K562 (cell line): ENCODE measurements at regions not wholly inside any gene's neighbourhood (a gene's known extent, or its start where the extent isn't known, plus 50 kb on each side); places are given as distances from the start of the nearest gene placed in this dataset.

Experiments
- ATAC-seq: fragments of 200-7000 bp; cut with Tn5 transposase; 3 replicates; pipeline ENCODE4 v1.9.1; 2020; ENCODE audit warnings: moderate library complexity
- BruUV-seq: library from RNA; stranded (reverse); fragments of 400-500 nt; replicated peaks from 2 replicates; lab custom pipeline; 2021; lab: Mats Ljungman, UMichigan
- CTCF ChIA-PET: fragments of 300-600 bp; formaldehyde crosslinking; extraction: SDS; loops from one replicate; lab custom pipeline; 2021; ENCODE audit warnings: low intra/inter-chr PET ratio; lab: Yijun Ruan, JAX
- POLR2A ChIA-PET: fragments of 300-600, 350-650 bp; sonication (Branson Sonifier 250); formaldehyde crosslinking; extraction: SDS; loops from one replicate; lab custom pipeline; 2021; ENCODE audit warnings: antibody characterized with exemption, inconsistent platforms; lab: Yijun Ruan, JAX
- DNase-seq, 4 experiments: peaks; one replicate each; pipeline versions ENCODE4 v3.0.0 to v3.0.0-alpha.2; 2011 to 2018; ENCODE audit warnings: low spot score in 3 of 4, mixed read lengths in 3 of 4; ENCODE audit errors: extremely low read depth in 1 of 4
- FAIRE-seq: peaks from 2 replicates; lab custom pipeline; 2011; peaks lifted over from hg19 to GRCh38; lab: Jason Lieb, UNC
- H2AFZ ChIP-seq: 2 replicates; pipeline ENCODE4 v1.6.0; 2011; ENCODE audit warnings: low read depth, low read length, control low read depth, inconsistent platforms
- H3K27ac ChIP-seq: fragments of 200-600 bp; 3 replicates; pipeline ENCODE4 v1.8.0; 2011; ENCODE audit warnings: low read depth, mild to moderate bottlenecking, control low read depth, inconsistent platforms, low read length, moderate library complexity, mixed read lengths; ENCODE audit errors: extremely low read depth
- H3K27me3 ChIP-seq, 2 experiments: fragments of 300-600 bp in 1 of 2; 2 replicates in 1 of 2; 3 replicates in 1 of 2; pipeline versions ENCODE4 v1.6.0 to v1.8.0; 2011; ENCODE audit warnings: inconsistent platforms in 2 of 2, low read length in 2 of 2, mild to moderate bottlenecking in 1 of 2, mixed read lengths in 1 of 2, moderate library complexity in 1 of 2; ENCODE audit not compliant: control insufficient read depth in 2 of 2, insufficient read depth in 2 of 2
- H3K36me3 ChIP-seq: fragments of 300-600 bp; 3 replicates; pipeline ENCODE4 v1.8.0; 2011; ENCODE audit warnings: mild to moderate bottlenecking, low read length, inconsistent platforms; ENCODE audit not compliant: control insufficient read depth, insufficient read depth
- H3K4me1 ChIP-seq, 2 experiments: fragments of 200-600 bp in 1 of 2; replicated peaks in 1 of 2; 2 replicates in 1 of 2; 3 replicates in 1 of 2; pipeline versions ENCODE4 v1.5.1 to v1.8.0; 2011; ENCODE audit warnings: inconsistent platforms in 2 of 2, low read length in 2 of 2, mild to moderate bottlenecking in 1 of 2, mixed read lengths in 1 of 2, moderate library complexity in 1 of 2; ENCODE audit not compliant: control insufficient read depth in 2 of 2, insufficient read depth in 2 of 2
- H3K4me2 ChIP-seq: 2 replicates; pipeline ENCODE4 v1.6.1; 2011; ENCODE audit warnings: low read length, control low read depth, inconsistent platforms, mixed read lengths; ENCODE audit not compliant: insufficient read depth
- H3K4me3 ChIP-seq: fragments of 200-600 bp; sonication (generic), shearing (Covaris generic); 2 replicates; pipeline ENCODE4 v1.5.1; 2016; ENCODE audit warnings: control low read depth, inconsistent platforms
- H3K79me2 ChIP-seq: fragments of 200-600 bp; 3 replicates; pipeline ENCODE4 v1.8.0; 2011; ENCODE audit warnings: low read length, inconsistent platforms; ENCODE audit not compliant: control insufficient read depth, insufficient read depth
- H3K9ac ChIP-seq, 2 experiments: 2 replicates each; pipeline versions ENCODE4 v1.6.0 to v1.6.1; 2011; ENCODE audit warnings: low read depth in 2 of 2, low read length in 2 of 2, control low read depth in 1 of 2, inconsistent platforms in 1 of 2, mild to moderate bottlenecking in 1 of 2, mixed read lengths in 1 of 2; ENCODE audit not compliant: insufficient read depth in 1 of 2
- H3K9me1 ChIP-seq: one replicate; pipeline ENCODE4 v1.6.0; 2011; ENCODE audit warnings: inconsistent platforms, mild to moderate bottlenecking, low read length, moderate library complexity; ENCODE audit not compliant: control insufficient read depth, insufficient read depth
- H3K9me3 ChIP-seq: replicated peaks from 2 replicates; pipeline ENCODE4 v1.5.1; 2011; ENCODE audit warnings: low read depth, low read length, inconsistent platforms; ENCODE audit not compliant: control insufficient read depth, insufficient read depth
- H4K20me1 ChIP-seq: replicated peaks from 2 replicates; pipeline ENCODE4 v1.6.1; 2011; ENCODE audit warnings: low read length, inconsistent platforms, mixed read lengths; ENCODE audit not compliant: control insufficient read depth, insufficient read depth
- BRF1 ChIP-seq: IDR thresholded peaks from 3 replicates; pipeline ENCODE4 v1.6.1; 2011; ENCODE audit warnings: borderline replicate concordance, mild to moderate bottlenecking; ENCODE audit not compliant: insufficient read length; ENCODE audit errors: extremely low read depth
- ILF3 ChIP-seq: fragments of 450-650 bp; IDR thresholded peaks from 2 replicates; pipeline ENCODE4 v1.6.1; 2018; ENCODE audit warnings: antibody characterized with exemption, mild to moderate bottlenecking, moderate library complexity, borderline replicate concordance
- JUNB ChIP-seq: fragments of 450-650 bp; formaldehyde crosslinking; conservative IDR thresholded peaks from 2 replicates; pipeline ENCODE4 v1.4.0; 2020; ENCODE audit warnings: mild to moderate bottlenecking
- KAT2B ChIP-seq: IDR thresholded peaks from one replicate; pipeline ENCODE4 v1.6.1; 2012; ENCODE audit warnings: low read depth, mild to moderate bottlenecking, control low read depth, inconsistent platforms, low read length, moderate library complexity
- MYNN ChIP-seq, 2 experiments: sonication (generic); formaldehyde crosslinking in 1 of 2; IDR thresholded peaks; 2 replicates each; pipeline versions ENCODE4 v1.5.0 to v1.6.1; 2016 to 2020; ENCODE audit warnings: antibody characterized with exemption in 1 of 2, missing genetic modification reagents in 1 of 2
- RFX1 ChIP-seq: fragments of 450-650 bp; IDR thresholded peaks from 2 replicates; pipeline ENCODE4 v1.6.1; 2016; ENCODE audit warnings: mild to moderate bottlenecking, moderate library complexity
- U2AF1 ChIP-seq: fragments of 200-400 bp; formaldehyde crosslinking; optimal IDR thresholded peaks from 2 replicates; pipeline ENCODE3; 2017; ENCODE audit warnings: mild to moderate bottlenecking, low read depth, low read length, moderate library complexity
- ZNF134 ChIP-seq: fragments of 250-450 bp; sonication (Bioruptor Pico); conservative IDR thresholded peaks from 2 replicates; pipeline ENCODE4 v1.4.0; 2020
- ZNF75A ChIP-seq: fragments of 450-650 bp; formaldehyde crosslinking; IDR thresholded peaks from 2 replicates; pipeline ENCODE4 v1.4.0; 2020; ENCODE audit warnings: mild to moderate bottlenecking
- WGBS: fragments of 100-300 bp; shearing (Covaris generic); methylation state at CpG from one replicate; pipeline ENCODE4 v1.1.6; 2016; ENCODE audit warnings: low coverage, mixed read lengths; ENCODE audit not compliant: insufficient coverage; ENCODE audit errors: missing lambda C conversion rate; 5-methylcytosine and 5-hydroxymethylcytosine counted together
- in situ Hi-C: fragments of 300-500 bp; cut with MboI; formaldehyde crosslinking; loops from 4 replicates; pipeline ENCODE4 v1.15.0; 2018; ENCODE audit warnings: inconsistent platforms, mixed read lengths
- intact Hi-C: fragments of 100-400 bp; cut with micrococcal nuclease; formaldehyde crosslinking; loops from 2 replicates; pipeline ENCODE4 v1.14.2; 2022
- TF ChIP-seq, protein P1 (sequence below): fragments of 450-650 bp; IDR thresholded peaks from one replicate; pipeline ENCODE4 v1.6.1; 2018; ENCODE audit warnings: mild to moderate bottlenecking, moderate library complexity; ENCODE audit not compliant: partially characterized antibody
- TF ChIP-seq, protein P2 (sequence below): sonication (generic); IDR thresholded peaks from 2 replicates; pipeline ENCODE4 v1.6.1; 2016
- TF ChIP-seq, protein P3 (sequence below): IDR thresholded peaks from 2 replicates; pipeline ENCODE4 v1.6.1; 2016; ENCODE audit warnings: missing genetic modification characterization, missing compliant biosample characterization

DNA sequence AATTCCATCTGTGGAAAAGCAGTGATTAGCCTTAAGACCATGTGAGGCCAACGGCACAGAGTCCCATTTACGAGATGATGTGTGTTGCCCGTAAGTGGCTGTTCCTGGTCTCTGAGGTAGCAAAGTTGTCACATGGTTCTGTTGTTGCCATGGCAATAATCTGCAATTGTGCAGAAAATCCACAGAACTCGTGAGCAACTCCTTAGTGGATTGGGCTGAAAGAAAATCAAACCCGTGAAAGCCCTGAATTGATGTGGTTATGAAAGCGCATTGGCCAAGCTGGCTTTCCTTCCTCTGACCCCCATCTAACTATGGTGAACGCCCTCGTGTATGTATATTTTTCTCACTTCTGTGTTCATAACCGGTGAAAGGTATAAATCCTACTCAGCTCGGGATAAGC lies 614.7 kb downstream of the EBF1 start:
- intact Hi-C loops = no loop called here
- ChIA-PET POLR2A (no interaction called here), CTCF (no interaction called here)
- Histone ChIP-seq H2AFZ (no peak overlapping the region), H3K9ac (no peak overlapping the region), H3K9me3 (no peaks in the 10 kb centered on the region), H3K4me3 (no peak overlapping the region), H3K4me1 (no peaks in the 10 kb centered on the region), H3K79me2 (no peaks in the 10 kb centered on the region), H3K4me2 (no peak overlapping the region), H3K27me3 (no peaks in the 10 kb centered on the region), H3K9me1 (no peaks in the 10 kb centered on the region), H4K20me1 (no peaks in the 10 kb centered on the region), H3K27ac (no peak overlapping the region), H3K36me3 (no peaks in the 10 kb centered on the region)
- TF ChIP-seq U2AF1 (no peak), RFX1 (peak; percentile 67)
- ATAC-seq (no peak), DNase-seq (peak in 1 of 4 experiments; percentile 6), FAIRE-seq (no peak)
- in situ Hi-C loops = no loop called here
- WGBS = 0% methylated on average over 9 of the region's 10 CpGs
- BruUV-seq = no TSS peak

DNA sequence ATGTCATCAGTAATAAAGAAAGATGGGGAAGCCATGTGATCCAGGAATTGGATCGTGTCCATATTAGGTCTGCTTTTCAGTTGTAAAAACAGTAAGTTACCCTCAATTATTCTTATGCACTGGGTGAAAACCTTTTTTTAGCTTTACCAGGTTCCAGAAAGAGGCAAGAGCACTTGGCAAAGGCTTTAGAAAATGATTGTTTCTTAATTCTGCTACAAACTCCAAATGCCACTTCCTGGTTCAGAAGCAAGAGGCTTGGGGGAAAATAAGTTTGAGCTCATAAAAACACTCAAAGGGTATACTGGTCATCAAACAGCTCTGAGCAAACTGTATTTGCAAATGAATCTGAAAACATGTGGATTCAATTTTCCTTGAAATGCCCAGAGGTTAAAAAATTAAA lies 615.6 kb downstream of the EBF1 start:
- Histone ChIP-seq H3K9ac (no peak overlapping the region), H2AFZ (no peak overlapping the region), H3K4me2 (no peak overlapping the region), H3K4me3 (no peak overlapping the region), H3K9me3 (no peaks in the 10 kb centered on the region), H3K27ac (no peak overlapping the region), H3K27me3 (no peaks in the 10 kb centered on the region), H3K9me1 (no peaks in the 10 kb centered on the region), H3K4me1 (no peaks in the 10 kb centered on the region), H4K20me1 (no peaks in the 10 kb centered on the region), H3K36me3 (no peaks in the 10 kb centered on the region), H3K79me2 (no peaks in the 10 kb centered on the region)
- 0% methylated on average over 1 of the region's 1 CpG for WGBS
- BruUV-seq = no TSS peak
- no peak for ATAC-seq
- in situ Hi-C loops (no loop called here), intact Hi-C loops (no loop called here)
- DNase-seq = no peak
- FAIRE-seq = no peak
- no peak for TF ChIP-seq KAT2B
- TF ChIP-seq, protein P1, sequence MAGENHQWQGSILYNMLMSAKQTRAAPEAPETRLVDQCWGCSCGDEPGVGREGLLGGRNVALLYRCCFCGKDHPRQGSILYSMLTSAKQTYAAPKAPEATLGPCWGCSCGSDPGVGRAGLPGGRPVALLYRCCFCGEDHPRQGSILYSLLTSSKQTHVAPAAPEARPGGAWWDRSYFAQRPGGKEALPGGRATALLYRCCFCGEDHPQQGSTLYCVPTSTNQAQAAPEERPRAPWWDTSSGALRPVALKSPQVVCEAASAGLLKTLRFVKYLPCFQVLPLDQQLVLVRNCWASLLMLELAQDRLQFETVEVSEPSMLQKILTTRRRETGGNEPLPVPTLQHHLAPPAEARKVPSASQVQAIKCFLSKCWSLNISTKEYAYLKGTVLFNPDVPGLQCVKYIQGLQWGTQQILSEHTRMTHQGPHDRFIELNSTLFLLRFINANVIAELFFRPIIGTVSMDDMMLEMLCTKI = no peak
- no peak for TF ChIP-seq MYNN (IDR thresholded peaks at IDR 0.05)
- no peak for TF ChIP-seq MYNN (CRISPR knock-in tag; IDR thresholded peaks at IDR 0.05)
- no peak for TF ChIP-seq JUNB (CRISPR knock-in tag)
- no peak for TF ChIP-seq ZNF134
- TF ChIP-seq ZNF75A (CRISPR knock-in tag) = no peak
- no peak for TF ChIP-seq BRF1
- TF ChIP-seq, protein P2, sequence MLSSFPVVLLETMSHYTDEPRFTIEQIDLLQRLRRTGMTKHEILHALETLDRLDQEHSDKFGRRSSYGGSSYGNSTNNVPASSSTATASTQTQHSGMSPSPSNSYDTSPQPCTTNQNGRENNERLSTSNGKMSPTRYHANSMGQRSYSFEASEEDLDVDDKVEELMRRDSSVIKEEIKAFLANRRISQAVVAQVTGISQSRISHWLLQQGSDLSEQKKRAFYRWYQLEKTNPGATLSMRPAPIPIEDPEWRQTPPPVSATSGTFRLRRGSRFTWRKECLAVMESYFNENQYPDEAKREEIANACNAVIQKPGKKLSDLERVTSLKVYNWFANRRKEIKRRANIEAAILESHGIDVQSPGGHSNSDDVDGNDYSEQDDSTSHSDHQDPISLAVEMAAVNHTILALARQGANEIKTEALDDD = no peak
- TF ChIP-seq, protein P3, sequence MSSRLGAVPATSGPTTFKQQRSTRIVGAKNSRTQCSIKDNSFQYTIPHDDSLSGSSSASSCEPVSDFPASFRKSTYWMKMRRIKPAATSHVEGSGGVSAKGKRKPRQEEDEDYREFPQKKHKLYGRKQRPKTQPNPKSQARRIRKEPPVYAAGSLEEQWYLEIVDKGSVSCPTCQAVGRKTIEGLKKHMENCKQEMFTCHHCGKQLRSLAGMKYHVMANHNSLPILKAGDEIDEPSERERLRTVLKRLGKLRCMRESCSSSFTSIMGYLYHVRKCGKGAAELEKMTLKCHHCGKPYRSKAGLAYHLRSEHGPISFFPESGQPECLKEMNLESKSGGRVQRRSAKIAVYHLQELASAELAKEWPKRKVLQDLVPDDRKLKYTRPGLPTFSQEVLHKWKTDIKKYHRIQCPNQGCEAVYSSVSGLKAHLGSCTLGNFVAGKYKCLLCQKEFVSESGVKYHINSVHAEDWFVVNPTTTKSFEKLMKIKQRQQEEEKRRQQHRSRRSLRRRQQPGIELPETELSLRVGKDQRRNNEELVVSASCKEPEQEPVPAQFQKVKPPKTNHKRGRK = no peak
- no peak for TF ChIP-seq ILF3
- CTCF ChIA-PET = no interaction called here
- POLR2A ChIA-PET = no interaction called here
